Gastrocnemius medialis (tissue), 4 donors: ENCODE measurements at regions not wholly inside any gene's neighbourhood (a gene's known extent, or its start where the extent isn't known, plus 50 kb on each side); places are given as distances from the start of the nearest gene placed in this dataset.

Source experiments
- ATAC-seq, 2 donors: fragments of 150-250 bp; one replicate each; pipeline ENCODE4 v1.9.1; 2016
- DNase-seq, 2 donors: peaks; one replicate each; pipeline ENCODE4 v3.0.0-alpha.2; 2019
- H3K27ac ChIP-seq, 4 donors: fragments of 200-600 bp; sonication (generic); 1 replicate in 1 of 4; 2 replicates in 3 of 4; pipeline ENCODE4 v1.5.1; 2016 to 2018; ENCODE audit warnings: mild to moderate bottlenecking in 2 of 4, moderate library complexity in 1 of 4
- H3K27me3 ChIP-seq, 3 donors: fragments of 200-600 bp; sonication (generic) in 2 of 3; 1 replicate in 1 of 3; 2 replicates in 2 of 3; pipeline versions ENCODE4 v1.5.1 to v1.6.0; 2016 to 2019; ENCODE audit warnings: mild to moderate bottlenecking in 1 of 3, moderate library complexity in 1 of 3
- H3K36me3 ChIP-seq, 2 donors: fragments of 200-600 bp; sonication (generic) in 1 of 2; one replicate each; pipeline ENCODE4 v1.5.1; 2017 to 2018
- H3K4me1 ChIP-seq, 2 donors: fragments of 200-600 bp; sonication (generic) in 1 of 2; one replicate each; pipeline ENCODE4 v1.5.1; 2016 to 2017; ENCODE audit warnings: mild to moderate bottlenecking in 2 of 2
- H3K4me3 ChIP-seq, 4 donors: fragments of 200-600 bp; sonication (generic) in 3 of 4; 1 replicate in 1 of 4; 2 replicates in 3 of 4; pipeline ENCODE4 v1.5.1; 2016 to 2019; ENCODE audit warnings: mild to moderate bottlenecking in 2 of 4
- H3K9me3 ChIP-seq, 3 donors: fragments of 200-600 bp; sonication (generic) in 2 of 3; 1 replicate in 1 of 3; 2 replicates in 2 of 3; pipeline ENCODE4 v1.5.1; 2016 to 2019
- POLR2A ChIP-seq, 2 donors: fragments of 450-650 bp; IDR thresholded peaks; one replicate each; pipeline ENCODE4 v1.6.1; 2017; ENCODE audit warnings: antibody characterized with exemption in 2 of 2, mild to moderate bottlenecking in 2 of 2, moderate library complexity in 2 of 2
- in situ Hi-C, 4 donors: fragments of 200-750 bp; cut with MboI; loops; one replicate each; pipeline versions ENCODE4 v1.15.0 to v1.8.0; 2017; ENCODE audit warnings: low sequenced_read_pairs in 4 of 4
- intact Hi-C: fragments of 100-400 bp; cut with DNase I; formaldehyde crosslinking; loops from one replicate; pipeline ENCODE4 v1.15.1; 2023; ENCODE audit warnings: low total_unique reads
- TF ChIP-seq, protein P1 (sequence below), 5 experiments: fragments of 450-650 bp in 3 of 5; fragments of 200-600 bp in 2 of 5; sonication (generic) in 2 of 5; IDR thresholded peaks in 4 of 5; conservative IDR thresholded peaks in 1 of 5; 1 replicate in 4 of 5; 2 replicates in 1 of 5; pipeline ENCODE4 v1.5.1; 2016 to 2019; ENCODE audit warnings: antibody characterized with exemption in 5 of 5, mild to moderate bottlenecking in 3 of 5, moderate library complexity in 3 of 5

GRCh38 chr5:69032009-69032408 lies 61.8 kb upstream of the SLC30A5 start:
- no peaks in the 10 kb centered on the region for H3K9me3 ChIP-seq
- no peak for TF ChIP-seq POLR2A (IDR thresholded peaks at IDR 0.05)
- TF ChIP-seq, protein P1, sequence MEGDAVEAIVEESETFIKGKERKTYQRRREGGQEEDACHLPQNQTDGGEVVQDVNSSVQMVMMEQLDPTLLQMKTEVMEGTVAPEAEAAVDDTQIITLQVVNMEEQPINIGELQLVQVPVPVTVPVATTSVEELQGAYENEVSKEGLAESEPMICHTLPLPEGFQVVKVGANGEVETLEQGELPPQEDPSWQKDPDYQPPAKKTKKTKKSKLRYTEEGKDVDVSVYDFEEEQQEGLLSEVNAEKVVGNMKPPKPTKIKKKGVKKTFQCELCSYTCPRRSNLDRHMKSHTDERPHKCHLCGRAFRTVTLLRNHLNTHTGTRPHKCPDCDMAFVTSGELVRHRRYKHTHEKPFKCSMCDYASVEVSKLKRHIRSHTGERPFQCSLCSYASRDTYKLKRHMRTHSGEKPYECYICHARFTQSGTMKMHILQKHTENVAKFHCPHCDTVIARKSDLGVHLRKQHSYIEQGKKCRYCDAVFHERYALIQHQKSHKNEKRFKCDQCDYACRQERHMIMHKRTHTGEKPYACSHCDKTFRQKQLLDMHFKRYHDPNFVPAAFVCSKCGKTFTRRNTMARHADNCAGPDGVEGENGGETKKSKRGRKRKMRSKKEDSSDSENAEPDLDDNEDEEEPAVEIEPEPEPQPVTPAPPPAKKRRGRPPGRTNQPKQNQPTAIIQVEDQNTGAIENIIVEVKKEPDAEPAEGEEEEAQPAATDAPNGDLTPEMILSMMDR (IDR thresholded peaks at IDR 0.05 in 4 of 5, conservative IDR thresholded peaks at IDR 0.05 in 1 of 5) = no peak
- in situ Hi-C loops = no loop called here
- ATAC-seq = no peak
- H3K36me3 ChIP-seq = no peaks in the 10 kb centered on the region
- no peaks in the 10 kb centered on the region for H3K27me3 ChIP-seq
- H3K27ac ChIP-seq = no peak overlapping the region
- H3K4me3 ChIP-seq = no peak overlapping the region
- no peak for DNase-seq
- intact Hi-C loops = no loop called here
- no peaks in the 10 kb centered on the region for H3K4me1 ChIP-seq

DNA sequence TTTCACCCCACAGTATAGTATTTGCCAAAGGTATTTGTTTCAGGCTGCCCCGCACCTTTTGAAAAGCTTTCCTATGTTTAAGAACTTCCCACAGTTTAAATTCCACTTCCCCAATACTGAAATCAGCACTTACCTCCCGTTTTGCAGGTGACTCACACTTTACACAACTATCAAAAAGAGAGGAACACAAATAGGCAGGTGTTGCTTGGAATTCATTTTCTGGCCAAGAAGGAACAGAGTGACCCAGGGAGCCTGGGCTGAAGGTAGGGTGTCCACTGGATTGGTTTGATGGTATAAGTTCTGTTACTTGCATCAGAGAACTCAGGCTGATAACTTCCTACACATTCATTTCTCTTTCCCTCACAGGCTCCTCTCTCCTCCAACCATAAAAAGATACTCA lies 60.1 kb upstream of the SLC30A5 start:
- in situ Hi-C loops = no loop called here
- no peak for ATAC-seq

GRCh38 chr5:69034898-69035297 lies 58.9 kb upstream of the SLC30A5 start:
- Histone ChIP-seq H3K27ac (no peak overlapping the region), H3K27me3 (no peaks in the 10 kb centered on the region), H3K4me1 (no peaks in the 10 kb centered on the region), H3K4me3 (no peak overlapping the region), H3K36me3 (no peaks in the 10 kb centered on the region), H3K9me3 (no peaks in the 10 kb centered on the region)
- in situ Hi-C loops (no loop called here), intact Hi-C loops (no loop called here)
- no peak for TF ChIP-seq POLR2A (IDR thresholded peaks at IDR 0.05)
- TF ChIP-seq, protein P1 (IDR thresholded peaks at IDR 0.05 in 4 of 5, conservative IDR thresholded peaks at IDR 0.05 in 1 of 5) = no peak
- ATAC-seq (no peak), DNase-seq (no peak)

More for the DNA sequence above, 60.1 kb upstream of the SLC30A5 start:
- TF ChIP-seq POLR2A (IDR thresholded peaks at IDR 0.05) = no peak
- TF ChIP-seq, protein P1 (IDR thresholded peaks at IDR 0.05 in 4 of 5, conservative IDR thresholded peaks at IDR 0.05 in 1 of 5) = no peak
- intact Hi-C loops = no loop called here
- no peaks in the 10 kb centered on the region for H3K27me3 ChIP-seq
- no peaks in the 10 kb centered on the region for H3K4me1 ChIP-seq
- H3K9me3 ChIP-seq = no peaks in the 10 kb centered on the region
- no peak overlapping the region for H3K4me3 ChIP-seq
- H3K36me3 ChIP-seq = no peaks in the 10 kb centered on the region
- DNase-seq = no peak
- no peak overlapping the region for H3K27ac ChIP-seq

DNA sequence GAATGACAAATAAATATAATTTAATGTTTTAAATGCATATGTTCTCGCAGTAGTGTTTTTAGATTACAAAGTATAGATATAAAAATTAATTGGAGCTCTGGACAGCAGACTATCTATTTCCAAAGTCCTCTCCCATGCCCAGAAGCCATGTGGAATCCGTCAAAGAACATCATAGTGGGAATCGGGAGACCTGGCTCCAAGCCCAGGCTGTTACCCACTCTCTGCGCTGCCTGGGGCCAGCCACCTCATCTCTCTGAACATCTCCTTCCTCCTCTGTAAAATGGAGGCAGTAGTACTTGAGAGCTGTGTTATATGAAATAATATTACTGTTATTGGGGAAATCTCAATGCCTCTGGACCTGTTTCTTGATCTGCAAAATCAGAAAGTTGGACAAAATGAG lies 58.1 kb upstream of the SLC30A5 start:
- in situ Hi-C loops = no loop called here
- intact Hi-C loops = no loop called here
- no peaks in the 10 kb centered on the region for H3K27me3 ChIP-seq

GRCh38 chr5:69038539-69038938 lies 55.3 kb upstream of the SLC30A5 start:
- Histone ChIP-seq H3K27ac (no peak overlapping the region), H3K4me1 (no peaks in the 10 kb centered on the region), H3K4me3 (no peak overlapping the region), H3K9me3 (no peaks in the 10 kb centered on the region), H3K27me3 (no peaks in the 10 kb centered on the region), H3K36me3 (no peaks in the 10 kb centered on the region)
- ATAC-seq (no peak), DNase-seq (no peak)
- in situ Hi-C loops (no loop called here), intact Hi-C loops (no loop called here)
- TF ChIP-seq, protein P1 (IDR thresholded peaks at IDR 0.05 in 4 of 5, conservative IDR thresholded peaks at IDR 0.05 in 1 of 5) = no peak
- TF ChIP-seq POLR2A (IDR thresholded peaks at IDR 0.05) = no peak

More for the DNA sequence above, 58.1 kb upstream of the SLC30A5 start:
- H3K9me3 ChIP-seq = no peaks in the 10 kb centered on the region
- H3K27ac ChIP-seq = no peak overlapping the region
- ATAC-seq (no peak), DNase-seq (no peak)
- H3K36me3 ChIP-seq = no peaks in the 10 kb centered on the region
- no peak overlapping the region for H3K4me3 ChIP-seq
- TF ChIP-seq, protein P1 (IDR thresholded peaks at IDR 0.05 in 4 of 5, conservative IDR thresholded peaks at IDR 0.05 in 1 of 5) = no peak
- TF ChIP-seq POLR2A (IDR thresholded peaks at IDR 0.05) = no peak
- no peaks in the 10 kb centered on the region for H3K4me1 ChIP-seq
